ENCODE measurements at regions not wholly inside any gene's neighbourhood (a gene's known extent, or its start where the extent isn't known, plus 50 kb on each side); places are given as distances from the start of the nearest gene placed in this dataset.

DNA sequence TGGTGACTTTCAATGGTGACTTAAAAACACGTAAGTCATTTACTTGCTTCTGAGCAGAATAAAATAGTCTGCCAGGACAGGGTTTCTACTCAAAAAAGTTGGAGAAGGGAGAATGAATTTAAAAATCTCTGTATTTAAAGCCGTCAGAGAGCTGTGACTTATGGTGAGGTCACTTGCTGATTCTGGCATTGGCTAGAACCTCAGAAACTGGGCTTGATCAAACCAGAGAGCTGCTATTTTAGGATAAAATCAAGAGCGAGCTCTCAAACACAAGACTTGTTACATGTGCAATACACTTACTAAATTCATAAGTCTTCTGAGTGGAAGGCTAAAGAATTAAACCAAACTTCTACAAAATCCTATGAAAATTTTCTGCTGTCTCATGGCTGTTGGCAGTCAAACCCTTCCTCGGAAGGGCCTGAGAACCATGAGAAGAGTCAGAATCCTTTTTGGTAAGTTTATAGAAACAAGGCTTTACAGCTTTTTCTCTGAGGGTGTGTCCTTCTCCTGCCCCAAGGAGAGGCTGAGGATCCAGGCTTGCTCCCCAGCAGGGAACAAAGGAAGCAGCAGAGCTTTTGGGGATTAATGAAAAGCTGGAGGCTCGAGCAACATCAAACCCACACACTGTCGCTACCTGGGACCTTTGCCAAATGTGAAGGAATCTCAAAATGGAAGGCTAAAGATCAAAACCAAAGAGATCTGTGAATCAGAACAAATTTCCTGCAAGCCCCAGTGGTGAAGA is 816.4 kb downstream of the SOCS6 start:
- TF ChIP-seq, protein P1, sequence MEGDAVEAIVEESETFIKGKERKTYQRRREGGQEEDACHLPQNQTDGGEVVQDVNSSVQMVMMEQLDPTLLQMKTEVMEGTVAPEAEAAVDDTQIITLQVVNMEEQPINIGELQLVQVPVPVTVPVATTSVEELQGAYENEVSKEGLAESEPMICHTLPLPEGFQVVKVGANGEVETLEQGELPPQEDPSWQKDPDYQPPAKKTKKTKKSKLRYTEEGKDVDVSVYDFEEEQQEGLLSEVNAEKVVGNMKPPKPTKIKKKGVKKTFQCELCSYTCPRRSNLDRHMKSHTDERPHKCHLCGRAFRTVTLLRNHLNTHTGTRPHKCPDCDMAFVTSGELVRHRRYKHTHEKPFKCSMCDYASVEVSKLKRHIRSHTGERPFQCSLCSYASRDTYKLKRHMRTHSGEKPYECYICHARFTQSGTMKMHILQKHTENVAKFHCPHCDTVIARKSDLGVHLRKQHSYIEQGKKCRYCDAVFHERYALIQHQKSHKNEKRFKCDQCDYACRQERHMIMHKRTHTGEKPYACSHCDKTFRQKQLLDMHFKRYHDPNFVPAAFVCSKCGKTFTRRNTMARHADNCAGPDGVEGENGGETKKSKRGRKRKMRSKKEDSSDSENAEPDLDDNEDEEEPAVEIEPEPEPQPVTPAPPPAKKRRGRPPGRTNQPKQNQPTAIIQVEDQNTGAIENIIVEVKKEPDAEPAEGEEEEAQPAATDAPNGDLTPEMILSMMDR (CRISPR knock-in tag; IDR thresholded peaks at IDR 0.05): no peak
- TF ChIP-seq DMAP1 (CRISPR knock-in tag; IDR thresholded peaks at IDR 0.05): no peak
- TF ChIP-seq, protein P2, sequence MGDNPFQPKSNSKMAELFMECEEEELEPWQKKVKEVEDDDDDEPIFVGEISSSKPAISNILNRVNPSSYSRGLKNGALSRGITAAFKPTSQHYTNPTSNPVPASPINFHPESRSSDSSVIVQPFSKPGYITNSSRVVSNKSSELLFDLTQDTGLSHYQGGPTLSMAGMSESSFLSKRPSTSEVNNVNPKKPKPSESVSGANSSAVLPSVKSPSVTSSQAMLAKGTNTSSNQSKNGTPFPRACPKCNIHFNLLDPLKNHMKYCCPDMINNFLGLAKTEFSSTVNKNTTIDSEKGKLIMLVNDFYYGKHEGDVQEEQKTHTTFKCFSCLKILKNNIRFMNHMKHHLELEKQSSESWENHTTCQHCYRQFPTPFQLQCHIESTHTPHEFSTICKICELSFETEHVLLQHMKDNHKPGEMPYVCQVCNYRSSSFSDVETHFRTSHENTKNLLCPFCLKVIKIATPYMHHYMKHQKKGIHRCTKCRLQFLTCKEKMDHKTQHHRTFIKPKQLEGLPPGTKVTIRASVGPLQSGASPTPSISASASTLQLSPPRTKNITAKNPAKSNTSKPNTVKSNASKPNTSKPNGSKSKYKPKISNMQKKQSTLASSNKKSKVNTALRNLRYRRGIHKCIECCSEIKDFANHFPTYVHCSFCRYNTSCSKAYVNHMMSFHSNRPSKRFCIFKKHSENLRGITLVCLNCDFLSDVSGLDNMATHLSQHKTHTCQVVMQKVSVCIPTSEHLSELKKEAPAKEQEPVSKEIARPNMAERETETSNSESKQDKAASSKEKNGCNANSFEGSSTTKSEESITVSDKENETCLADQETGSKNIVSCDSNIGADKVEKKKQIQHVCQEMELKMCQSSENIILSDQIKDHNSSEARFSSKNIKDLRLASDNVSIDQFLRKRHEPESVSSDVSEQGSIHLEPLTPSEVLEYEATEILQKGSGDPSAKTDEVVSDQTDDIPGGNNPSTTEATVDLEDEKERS (CRISPR knock-in tag; IDR thresholded peaks at IDR 0.05): no peak
- TF ChIP-seq, protein P3, sequence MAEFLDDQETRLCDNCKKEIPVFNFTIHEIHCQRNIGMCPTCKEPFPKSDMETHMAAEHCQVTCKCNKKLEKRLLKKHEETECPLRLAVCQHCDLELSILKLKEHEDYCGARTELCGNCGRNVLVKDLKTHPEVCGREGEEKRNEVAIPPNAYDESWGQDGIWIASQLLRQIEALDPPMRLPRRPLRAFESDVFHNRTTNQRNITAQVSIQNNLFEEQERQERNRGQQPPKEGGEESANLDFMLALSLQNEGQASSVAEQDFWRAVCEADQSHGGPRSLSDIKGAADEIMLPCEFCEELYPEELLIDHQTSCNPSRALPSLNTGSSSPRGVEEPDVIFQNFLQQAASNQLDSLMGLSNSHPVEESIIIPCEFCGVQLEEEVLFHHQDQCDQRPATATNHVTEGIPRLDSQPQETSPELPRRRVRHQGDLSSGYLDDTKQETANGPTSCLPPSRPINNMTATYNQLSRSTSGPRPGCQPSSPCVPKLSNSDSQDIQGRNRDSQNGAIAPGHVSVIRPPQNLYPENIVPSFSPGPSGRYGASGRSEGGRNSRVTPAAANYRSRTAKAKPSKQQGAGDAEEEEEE (CRISPR knock-in tag; IDR thresholded peaks at IDR 0.05; ENCODE audit: borderline replicate concordance): no peak
- no peak for TF ChIP-seq SMAD3 (CRISPR knock-in tag; IDR thresholded peaks at IDR 0.05)
- TF ChIP-seq ZNF264 (CRISPR knock-in tag; IDR thresholded peaks at IDR 0.05): no peak
- no peak for TF ChIP-seq KLF16 (CRISPR knock-in tag; IDR thresholded peaks at IDR 0.05)
- TF ChIP-seq, protein P4, sequence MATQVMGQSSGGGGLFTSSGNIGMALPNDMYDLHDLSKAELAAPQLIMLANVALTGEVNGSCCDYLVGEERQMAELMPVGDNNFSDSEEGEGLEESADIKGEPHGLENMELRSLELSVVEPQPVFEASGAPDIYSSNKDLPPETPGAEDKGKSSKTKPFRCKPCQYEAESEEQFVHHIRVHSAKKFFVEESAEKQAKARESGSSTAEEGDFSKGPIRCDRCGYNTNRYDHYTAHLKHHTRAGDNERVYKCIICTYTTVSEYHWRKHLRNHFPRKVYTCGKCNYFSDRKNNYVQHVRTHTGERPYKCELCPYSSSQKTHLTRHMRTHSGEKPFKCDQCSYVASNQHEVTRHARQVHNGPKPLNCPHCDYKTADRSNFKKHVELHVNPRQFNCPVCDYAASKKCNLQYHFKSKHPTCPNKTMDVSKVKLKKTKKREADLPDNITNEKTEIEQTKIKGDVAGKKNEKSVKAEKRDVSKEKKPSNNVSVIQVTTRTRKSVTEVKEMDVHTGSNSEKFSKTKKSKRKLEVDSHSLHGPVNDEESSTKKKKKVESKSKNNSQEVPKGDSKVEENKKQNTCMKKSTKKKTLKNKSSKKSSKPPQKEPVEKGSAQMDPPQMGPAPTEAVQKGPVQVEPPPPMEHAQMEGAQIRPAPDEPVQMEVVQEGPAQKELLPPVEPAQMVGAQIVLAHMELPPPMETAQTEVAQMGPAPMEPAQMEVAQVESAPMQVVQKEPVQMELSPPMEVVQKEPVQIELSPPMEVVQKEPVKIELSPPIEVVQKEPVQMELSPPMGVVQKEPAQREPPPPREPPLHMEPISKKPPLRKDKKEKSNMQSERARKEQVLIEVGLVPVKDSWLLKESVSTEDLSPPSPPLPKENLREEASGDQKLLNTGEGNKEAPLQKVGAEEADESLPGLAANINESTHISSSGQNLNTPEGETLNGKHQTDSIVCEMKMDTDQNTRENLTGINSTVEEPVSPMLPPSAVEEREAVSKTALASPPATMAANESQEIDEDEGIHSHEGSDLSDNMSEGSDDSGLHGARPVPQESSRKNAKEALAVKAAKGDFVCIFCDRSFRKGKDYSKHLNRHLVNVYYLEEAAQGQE (IDR thresholded peaks at IDR 0.05; ENCODE audit: borderline replicate concordance in 1 of 2, low read depth in 1 of 2, low read length in 2 of 2): no peak
- TF ChIP-seq ZBTB7A (CRISPR knock-in tag; IDR thresholded peaks at IDR 0.05): no peak
- TF ChIP-seq RBM39 (IDR thresholded peaks at IDR 0.05; ENCODE audit: low read depth, low read length, poor library complexity, severe bottlenecking): no peak

Data from HepG2 (cell line).